ENCODE measurements at regions not wholly inside any gene's neighbourhood (a gene's known extent, or its start where the extent isn't known, plus 50 kb on each side); places are given as distances from the start of the nearest gene placed in this dataset.

- no peak for TF ChIP-seq CTCF (IDR thresholded peaks at IDR 0.05)
- TF ChIP-seq EZH2 (IDR thresholded peaks at IDR 0.05; ENCODE audit: borderline replicate concordance, insufficient read depth, low read depth, low read length, poor library complexity, severe bottlenecking): no peak
These were observed 53.7 kb upstream of the PTPDC1 start for GRCh38 chr9:94030318-94031179.

Data from B cell (primary cell).